NCI-H2107 treated with DMSO at 0.1 percent for 48 hours (cell line): ENCODE measurements at regions not wholly inside any gene's neighbourhood (a gene's known extent, or its start where the extent isn't known, plus 50 kb on each side); places are given as distances from the start of the nearest gene placed in this dataset.
"Not testable (repeated sequence)": the region's sequence is repeated elsewhere in the genome, so short reads cannot be mapped to it uniquely, and the experiment has no call there.

Experiments used
- DNase-seq: peaks from one replicate; lab custom pipeline; 2025; ENCODE audit not compliant: unreplicated experiment; lab: John Stamatoyannopoulos, UW

DNA sequence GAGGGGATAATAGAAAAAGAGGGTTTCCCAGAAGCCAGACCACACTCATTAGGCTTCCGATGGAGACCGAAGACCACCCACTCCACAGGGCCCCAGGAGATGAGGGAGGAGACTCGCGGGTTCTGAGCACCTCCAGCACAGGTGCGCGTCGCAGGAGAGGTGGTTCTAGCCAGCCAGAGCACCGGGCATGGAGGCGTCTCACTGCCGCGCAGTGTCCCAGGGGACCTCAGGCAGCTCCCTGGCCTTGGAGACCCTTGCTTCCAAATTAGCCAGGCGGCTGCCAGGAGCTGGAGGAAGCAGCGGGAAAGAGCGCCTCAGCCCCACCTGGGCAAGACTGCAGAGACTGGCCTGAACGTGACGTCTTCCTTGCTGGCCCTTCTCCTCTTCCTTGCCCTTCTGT is 115.4 kb upstream of the FBXL7 start:
- no peak for DNase-seq

DNA sequence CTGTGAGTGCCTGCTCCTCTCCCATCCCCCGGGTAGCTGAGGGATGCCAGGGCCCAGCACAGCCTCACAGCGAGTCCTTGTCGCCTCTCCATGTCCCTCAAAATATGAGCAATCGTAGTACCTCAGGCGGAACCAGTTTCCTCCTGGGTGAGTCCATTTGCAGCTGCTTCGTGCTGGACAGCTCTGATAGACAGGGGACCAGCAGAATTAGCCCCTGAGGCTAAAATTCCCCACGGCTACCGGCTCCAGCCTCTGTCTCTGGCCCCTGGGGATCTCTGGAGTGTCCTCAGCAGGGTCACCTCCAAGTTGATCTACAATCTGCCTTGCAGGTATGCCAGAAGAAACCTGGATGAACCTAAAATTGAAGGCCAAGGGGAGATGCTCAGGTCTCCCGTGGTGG is 115.8 kb upstream of the FBXL7 start:
- DNase-seq, result no peak

DNA sequence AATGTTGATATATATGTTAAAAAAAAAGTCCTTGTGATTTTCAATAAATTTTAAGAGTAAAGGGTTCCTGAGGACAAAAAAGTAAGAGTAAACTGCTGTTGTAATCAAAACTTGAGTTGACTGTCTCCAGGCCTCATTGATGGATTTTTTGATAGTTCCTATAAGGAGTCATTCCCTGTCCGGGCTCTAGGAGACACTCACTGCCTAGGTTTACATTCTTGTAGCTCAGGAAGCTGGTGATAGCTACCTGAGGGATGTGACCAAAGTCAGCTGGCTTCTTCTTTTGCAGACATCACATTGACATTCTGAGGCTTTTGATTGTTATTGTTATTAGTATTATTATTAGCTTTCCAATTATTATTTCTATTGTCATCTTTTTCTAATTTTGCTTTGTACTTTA is 116.5 kb upstream of the FBXL7 start:
- DNase-seq, result no peak

DNA sequence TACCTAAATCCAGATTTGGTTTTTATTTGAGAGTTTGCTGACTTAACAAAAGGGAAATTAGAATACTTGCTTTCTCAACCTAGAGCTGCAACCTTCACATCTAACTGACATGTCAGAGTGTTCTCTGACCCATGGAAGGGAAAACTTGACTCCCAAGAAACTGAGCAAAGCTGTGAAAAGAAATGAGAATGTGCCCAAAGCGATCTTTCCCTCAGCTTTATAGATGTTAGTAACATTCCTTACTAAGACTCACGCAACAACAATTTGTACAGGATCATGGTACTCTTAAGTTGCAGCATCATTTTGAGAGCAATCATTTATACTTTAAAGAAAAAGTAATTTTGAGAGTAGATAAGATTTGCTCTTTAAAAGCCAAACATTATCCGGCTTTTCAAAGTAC is 117.0 kb upstream of the FBXL7 start:
- DNase-seq, result no peak

DNA sequence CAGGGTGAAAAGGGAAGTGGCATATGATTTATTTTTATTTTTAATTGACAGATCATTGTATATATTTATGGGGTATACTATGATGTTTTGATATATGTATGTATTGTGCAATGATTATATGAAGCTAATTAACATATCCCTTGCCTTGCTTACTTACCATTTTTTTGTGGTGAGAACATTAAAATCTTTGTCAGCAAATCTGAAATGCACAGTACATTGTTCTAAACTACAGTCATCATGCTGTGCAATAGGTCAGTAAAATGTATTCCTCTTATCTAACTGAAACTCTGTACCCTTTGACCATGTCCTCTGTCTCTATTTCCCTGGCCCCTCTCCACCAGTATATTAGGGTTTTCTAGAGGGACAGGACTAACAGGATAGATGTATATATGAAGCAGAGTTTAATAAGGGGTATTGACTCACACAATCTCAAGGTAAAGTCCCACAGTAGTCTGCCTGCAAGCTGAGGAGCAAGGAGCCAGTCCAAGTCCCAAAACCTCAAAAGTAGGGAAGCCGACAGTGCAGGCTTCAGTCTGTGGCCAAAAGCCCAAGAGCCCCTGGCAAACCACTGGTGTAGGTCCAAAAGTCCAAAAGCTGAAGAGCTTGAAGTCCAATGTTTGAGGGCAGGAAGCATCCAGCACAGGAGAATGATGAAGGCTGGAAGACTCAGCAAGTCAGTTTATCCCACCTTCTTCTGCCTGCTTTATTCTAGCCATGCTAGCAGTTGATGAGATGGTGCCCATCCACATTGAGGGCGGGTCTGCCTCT is 122.2 kb upstream of the FBXL7 start:
- no peak for DNase-seq

DNA sequence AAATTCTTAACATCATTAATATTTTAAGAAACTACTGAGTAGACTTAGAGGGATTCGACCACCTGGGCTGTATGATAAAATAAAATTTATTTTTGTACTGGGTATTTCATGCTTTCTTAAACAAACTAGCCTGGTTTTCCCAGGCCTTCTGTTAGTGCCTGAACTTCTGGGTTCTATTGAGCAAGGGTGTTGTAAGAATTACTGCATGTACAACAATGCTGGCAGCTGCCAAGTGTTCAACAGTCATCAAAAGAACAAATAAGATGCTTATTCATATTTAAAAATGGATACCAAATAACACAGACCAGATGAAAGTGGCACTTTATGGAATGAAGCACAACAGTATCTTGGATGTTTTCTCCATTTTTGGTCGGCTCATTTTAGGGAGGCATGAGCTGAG is 123.2 kb upstream of the FBXL7 start:
- no peak for DNase-seq

DNA sequence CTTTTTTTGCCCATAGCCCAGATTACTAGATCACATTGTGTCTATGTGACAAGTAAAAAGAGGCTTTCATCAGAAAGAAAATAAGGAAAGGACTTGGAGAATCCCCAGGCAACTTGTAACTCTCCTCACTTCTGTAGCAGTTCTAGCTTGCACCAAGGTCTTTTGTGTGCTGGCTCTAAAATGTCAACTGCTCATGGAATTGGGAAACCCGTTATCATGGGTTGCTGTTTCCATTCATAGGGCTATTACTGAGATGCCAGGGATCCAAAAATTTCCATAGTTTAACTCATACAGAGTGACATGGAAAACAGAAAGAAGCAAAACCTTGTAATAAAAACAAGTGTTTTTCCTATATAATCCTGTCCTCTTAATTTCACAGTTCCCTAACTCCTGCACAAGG is 123.9 kb upstream of the FBXL7 start:
- no peak for DNase-seq

DNA sequence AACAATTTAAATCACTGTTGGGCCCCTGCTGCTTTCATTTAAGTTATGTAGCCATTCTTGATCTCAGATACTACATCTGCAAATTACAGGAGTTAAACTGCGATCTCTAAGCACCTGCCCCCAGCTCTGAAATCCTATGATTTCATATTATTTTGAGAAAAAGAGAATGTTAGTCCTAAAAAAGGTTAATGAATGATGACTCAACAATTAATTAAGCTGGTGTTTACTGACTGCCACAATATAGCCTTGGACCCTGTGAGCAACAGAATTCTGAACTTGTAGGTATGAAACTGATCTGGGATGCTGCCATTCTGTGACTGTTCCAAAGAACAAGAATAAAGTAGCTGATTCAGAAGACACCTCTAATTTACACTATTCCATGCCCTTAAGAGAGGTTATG is 124.4 kb upstream of the FBXL7 start:
- DNase-seq, result no peak

DNA sequence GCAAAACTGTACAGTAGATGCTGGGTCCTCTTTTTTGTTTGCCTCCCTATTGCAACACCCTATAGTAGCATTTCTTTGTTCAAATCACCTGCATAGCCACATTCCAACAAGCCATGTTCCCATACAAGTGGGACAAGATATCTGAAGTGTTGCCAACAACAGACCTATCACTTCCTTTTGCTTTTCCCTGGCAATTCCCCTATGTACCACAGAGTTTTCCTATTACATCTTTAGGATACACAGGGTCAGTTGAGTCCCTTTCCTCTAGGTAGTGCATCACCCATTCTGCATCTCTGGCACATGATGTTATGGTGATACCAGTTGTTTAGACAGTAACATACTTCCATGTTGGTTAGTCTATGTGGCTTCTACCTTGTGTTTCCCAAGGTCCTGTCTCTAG is 125.1 kb upstream of the FBXL7 start:
- DNase-seq, result no peak

DNA sequence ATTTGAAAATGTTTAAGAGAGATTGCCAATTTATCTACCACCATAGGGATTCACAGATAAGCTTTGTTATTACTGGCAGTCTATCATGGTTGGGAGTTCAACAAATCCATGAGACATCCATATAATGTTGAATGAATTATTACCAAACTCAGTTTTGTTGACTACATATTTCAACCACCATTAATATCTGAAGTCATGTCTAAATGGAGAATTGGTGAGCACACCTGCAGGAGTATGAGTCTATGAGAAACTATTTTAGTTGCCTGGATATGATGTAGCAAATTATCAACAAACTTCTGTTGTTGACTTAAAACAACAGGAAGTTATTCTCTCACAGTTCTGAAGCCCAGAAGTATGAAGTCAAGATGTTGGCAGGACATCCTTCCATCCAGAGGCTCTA is 126.8 kb upstream of the FBXL7 start:
- DNase-seq, result no peak

DNA sequence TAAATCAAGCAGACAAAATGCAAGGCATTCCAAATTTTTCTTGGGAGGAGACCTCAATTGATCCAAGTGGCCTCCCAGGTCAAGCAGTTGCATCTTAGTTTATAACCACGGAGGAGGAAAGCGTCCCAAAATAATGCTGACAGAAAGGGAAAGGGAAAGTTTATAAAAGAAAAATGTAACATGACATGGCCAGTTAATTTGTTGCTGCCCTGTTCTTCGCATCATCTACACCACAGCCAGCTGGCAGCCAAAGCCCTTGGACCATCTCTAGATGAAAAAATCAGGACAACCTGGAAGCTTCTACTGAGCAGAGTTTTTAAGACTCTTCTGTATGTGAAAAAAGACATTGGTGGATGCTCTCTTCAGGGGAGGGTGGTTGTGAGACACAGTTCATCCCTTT is 128.8 kb upstream of the FBXL7 start:
- no peak for DNase-seq

DNA sequence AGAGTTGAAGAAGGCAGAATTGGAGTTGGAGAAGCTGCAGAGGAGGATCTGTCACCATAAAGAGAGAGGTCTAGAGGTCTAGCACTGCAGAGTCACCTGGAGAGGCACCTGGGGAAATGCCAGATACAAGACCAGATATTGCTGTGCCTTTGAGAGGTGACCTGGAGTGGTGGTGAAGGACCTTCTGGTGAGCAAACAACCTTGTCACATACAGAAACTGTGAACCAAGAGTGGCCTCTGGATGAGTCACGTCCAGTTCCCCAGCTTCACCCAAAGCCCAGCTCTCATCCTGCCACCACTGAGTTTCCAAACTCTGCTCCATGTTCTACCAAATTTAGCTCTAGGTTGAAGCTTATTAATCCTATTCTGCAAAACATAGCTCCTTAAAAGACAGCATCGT is 131.1 kb upstream of the FBXL7 start:
- DNase-seq, result no peak

DNA sequence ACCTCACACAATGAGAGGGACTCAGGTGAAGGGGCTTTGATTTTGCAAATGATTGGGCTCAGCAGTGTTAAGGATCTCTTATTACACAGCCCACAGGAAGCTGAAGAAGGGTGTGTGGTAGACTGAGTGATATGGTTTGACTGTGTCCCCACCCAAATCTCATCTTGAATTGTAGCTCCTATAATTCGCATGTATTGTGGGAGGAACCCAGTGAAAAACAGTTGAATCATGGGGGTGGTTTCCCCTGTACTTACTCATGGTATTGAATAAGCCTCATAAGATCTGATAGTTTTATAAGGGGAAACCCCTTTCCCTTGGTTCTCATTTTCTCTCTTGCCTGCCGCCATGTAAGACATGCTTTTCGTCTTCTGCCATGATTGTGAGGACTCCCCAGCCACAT is 132.5 kb upstream of the FBXL7 start:
- no peak for DNase-seq

DNA sequence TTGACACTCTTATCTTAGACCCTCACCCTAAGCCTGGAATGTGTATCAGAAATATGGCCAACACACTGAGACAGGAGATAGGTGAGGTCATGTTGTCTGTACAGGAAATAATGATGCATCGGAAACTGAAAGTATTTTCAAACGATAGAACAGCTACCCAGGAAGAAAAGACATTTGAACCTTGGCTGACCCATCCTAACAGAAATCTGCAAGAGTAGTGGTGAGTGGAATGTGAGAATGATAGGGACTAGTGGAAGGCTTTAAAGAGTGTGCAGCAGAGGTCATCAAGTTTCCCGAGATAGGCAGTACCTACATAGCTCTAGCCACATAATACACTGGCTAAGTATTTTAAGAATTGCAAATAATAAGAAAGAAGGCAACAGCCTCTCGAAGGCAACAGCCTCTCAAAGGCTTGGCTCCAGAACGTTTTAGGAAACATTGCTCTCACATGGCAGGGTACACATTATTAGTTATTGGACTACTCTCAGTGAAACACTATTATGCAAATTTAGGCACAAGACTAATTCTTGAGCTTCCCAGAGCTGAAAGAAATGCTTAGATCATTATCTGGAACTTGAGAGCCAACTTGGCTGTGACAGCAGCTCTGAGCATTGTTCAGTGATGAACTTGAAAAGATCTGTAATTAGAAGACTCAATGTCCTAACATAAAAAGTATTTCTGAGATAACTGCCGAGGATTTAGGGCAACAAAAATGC is 133.1 kb upstream of the FBXL7 start:
- no peak for DNase-seq

DNA sequence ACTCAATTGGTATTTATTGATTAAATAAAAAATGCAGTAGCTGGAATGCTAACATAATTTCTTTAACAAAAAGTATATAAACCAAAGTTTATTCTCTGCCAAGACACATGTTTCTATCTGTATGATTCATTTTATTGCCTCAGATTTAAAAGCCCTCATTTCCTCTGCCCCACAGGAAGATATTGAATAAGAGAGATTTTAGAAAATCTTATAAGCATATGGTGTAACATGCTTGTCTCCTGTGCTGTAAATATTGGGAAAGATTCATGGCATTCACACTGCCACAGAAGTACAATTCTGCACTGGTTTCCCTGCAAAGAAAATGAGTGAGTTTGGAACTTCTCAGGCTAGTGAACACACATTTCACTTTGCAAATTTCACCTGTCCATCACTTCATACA is 134.9 kb upstream of the FBXL7 start:
- DNase-seq, result no peak

DNA sequence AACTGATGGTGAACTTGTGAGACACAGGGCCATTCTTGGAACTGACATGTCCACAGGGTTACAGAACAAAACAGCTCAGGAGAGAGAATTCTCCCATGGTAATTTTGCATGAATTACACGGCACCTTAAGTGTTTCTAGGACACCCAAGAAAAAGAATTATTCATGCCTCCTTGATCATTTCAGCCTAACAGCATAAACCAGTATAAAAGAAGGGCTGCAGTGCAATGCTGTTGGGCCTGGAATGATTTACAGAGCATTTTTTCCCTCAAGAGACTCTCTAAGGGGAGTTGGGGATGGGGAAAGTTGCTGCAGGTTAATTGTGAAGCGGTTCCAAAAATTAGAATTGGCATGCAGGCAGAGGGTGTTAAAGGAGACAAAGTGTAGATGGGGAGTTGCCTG is 136.4 kb upstream of the FBXL7 start:
- DNase-seq, result no peak

DNA sequence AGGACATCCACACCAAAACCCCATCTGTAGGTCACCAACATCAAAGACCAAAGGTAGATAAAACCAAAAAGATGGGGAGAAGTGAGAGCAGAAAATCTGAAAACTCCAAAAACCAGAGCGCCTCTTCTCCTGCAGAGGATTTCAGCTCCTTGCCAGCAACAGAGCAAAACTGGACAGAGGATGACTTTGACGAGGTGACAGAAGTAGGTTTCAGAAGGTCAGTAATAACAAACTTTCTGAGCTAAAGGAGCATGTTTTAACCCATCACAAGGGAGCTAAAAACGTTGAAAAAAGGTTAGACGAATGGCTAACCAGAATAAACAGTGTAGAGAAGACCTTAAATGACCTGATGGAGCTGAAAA is 142.9 kb upstream of the FBXL7 start:
- DNase-seq, result not testable (repeated sequence)

DNA sequence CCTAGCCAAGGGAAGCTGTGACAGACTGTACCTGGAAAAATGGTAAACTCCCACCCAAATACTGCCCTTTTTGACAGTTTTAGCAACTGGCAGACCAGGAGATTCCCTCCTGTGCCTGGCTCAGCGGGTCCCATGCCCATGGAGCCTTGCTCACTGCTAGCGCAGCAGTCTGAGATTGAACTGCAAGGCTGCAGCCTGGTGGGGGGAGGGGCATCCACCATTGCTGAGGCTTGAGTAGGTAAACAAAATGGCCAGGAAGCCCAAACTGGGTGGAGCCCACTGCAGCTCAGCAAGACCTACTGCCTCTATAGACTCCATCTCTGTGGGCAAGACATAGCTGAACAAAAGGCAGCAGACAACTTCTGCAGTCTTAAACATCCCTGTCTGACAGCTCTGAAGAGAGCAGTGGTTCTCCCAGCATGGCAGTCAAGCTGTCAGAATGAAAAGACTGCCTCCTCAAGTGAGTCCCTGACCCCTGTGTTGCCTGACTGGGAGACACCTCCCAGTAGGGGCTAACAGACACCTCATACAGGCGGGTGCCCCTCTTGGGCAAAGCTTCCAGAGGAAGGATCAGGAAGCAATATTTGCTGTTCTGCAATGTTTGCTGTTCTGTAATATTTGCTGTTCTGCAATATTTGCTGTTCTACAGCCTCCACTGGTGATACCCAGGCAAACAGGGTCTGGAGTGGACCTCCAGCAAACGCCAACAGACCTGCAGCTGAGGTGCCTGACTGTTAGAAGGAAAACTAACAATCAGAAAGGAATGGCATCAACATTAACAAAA is 143.5 kb upstream of the FBXL7 start:
- not testable (repeated sequence) for DNase-seq

DNA sequence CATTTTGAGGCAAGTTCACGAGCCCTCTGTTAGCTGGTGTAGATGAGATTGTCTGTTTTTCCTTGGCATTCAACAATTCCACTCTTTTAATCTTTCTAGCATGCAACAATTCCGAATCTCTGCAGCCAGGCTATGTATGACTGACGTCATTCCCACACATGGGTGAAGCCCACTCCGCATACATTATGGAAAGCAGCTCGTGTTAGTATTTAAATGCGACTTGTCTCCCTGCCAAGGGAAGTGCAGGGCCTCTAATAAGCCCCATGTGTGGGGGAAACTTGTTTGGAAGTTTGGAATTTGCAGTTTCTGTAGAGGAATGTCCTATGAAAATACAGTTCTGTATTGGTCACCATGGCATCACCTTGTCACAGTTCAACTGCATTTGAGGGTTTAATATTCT is 146.0 kb upstream of the FBXL7 start:
- DNase-seq, result no peak

DNA sequence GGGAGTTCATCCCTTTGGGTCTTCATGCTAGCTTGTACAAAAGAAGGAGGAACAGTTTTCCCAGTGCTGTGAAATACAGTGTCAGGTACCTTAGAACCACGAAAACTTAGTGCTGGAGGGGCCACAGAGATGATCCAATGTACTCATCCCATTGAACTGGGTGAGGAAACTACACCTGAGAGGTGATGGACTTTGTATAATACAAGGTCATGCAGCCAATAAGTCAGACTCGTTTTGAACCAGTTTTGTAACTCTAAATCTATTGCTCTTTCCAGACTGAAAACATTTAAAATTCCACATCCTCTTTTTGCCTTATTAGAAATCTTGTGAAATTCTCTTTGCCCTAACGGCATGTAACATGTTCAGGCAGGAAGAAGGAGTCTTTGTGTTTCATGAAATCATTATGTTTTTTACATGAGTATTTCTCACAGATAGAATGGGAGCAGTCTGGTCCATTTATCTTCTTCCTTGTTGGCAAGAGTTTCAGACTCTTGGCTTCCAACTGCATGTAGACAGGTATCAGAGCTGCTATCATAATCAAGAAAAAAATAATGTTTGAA is 146.8 kb upstream of the FBXL7 start:
- DNase-seq, result no peak

DNA sequence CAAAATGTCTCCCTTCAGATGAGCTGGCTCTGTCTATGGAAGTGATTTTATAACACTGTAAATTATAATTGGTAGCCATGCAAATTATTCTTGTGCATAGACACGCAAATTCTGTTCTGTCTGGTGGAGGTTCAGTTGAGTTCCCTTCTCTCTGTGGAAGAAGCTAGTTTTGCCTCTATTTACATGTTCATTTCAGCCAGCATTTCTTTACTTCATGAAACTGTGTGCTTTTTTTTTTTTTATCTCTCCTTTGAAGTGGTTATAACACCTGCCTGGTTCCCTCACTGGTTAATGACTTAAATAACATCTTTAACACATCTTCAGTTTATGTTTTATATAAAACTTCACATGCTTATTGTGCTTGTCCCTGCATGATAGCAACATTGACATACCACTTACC is 149.4 kb upstream of the FBXL7 start:
- no peak for DNase-seq

DNA sequence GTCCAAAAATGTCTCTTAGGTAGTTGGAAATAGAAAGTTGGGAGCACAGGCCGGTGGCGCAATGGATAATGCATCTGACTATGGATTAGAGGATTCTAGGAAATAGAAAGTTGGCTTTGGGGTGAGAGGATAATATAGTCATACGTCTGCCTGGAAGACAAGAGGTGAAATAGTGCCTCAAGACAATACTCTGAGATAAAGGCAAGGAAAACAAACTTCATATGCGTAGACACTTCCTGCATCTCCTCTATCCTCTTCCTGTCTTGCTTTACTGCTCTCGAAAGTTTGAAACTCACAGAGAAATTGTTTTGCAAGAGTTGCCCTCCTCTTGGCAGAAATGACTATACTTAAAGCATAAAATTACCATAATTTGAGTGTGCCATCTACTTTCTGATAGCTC is 153.2 kb upstream of the FBXL7 start:
- no peak for DNase-seq
